HUES48 (cell line): ENCODE measurements at regions not wholly inside any gene's neighbourhood (a gene's known extent, or its start where the extent isn't known, plus 50 kb on each side); places are given as distances from the start of the nearest gene placed in this dataset.
"Not testable (repeated sequence)": the region's sequence is repeated elsewhere in the genome, so short reads cannot be mapped to it uniquely, and the experiment has no call there.

ENCODE experiments used
- H3K27ac ChIP-seq: one replicate; pipeline ENCODE4 v1.7.0; 2013; ENCODE audit warnings: low read depth, low read length, inconsistent platforms
- H3K27me3 ChIP-seq: 2 replicates; pipeline ENCODE4 v1.6.1; 2013; ENCODE audit warnings: mild to moderate bottlenecking, low read length; ENCODE audit not compliant: control insufficient read depth, insufficient read depth
- H3K36me3 ChIP-seq: 2 replicates; pipeline ENCODE4 v1.6.1; 2013; ENCODE audit warnings: low read length; ENCODE audit not compliant: control insufficient read depth, insufficient read depth
- H3K4me1 ChIP-seq: 2 replicates; pipeline ENCODE4 v1.6.1; 2013; ENCODE audit warnings: mild to moderate bottlenecking, low read length; ENCODE audit not compliant: control insufficient read depth, insufficient read depth
- H3K4me3 ChIP-seq: 2 replicates; pipeline ENCODE4 v1.5.1; 2013; ENCODE audit warnings: mild to moderate bottlenecking, low read depth, low read length
- H3K9ac ChIP-seq: 2 replicates; pipeline ENCODE4 v1.6.1; 2013; ENCODE audit warnings: mild to moderate bottlenecking, low read depth, low read length, moderate library complexity
- H3K9me3 ChIP-seq: 2 replicates; pipeline ENCODE4 v1.6.1; 2013; ENCODE audit warnings: low read length; ENCODE audit not compliant: control insufficient read depth, insufficient read depth

DNA sequence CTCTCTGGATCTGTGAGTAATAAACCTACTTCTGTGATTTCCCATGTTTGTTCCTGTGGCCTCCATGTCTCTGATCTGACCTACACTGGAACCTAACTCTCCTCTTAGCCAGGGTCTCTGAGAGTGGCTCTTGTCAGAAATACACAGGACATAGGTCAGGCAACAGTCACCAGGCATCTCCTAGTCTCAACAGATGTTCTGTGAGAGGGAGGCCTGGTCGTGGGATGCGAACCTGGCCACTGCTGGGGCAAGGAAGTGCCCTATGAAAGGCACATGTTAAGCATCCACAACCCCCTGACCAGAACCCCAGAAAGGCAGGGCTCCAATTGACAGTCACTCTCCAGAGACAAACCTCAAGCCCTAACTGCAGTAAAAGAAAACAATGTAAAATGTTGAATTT is 2771.5 kb downstream of the RPIA start:
- not testable (repeated sequence) for H3K4me3 ChIP-seq, H3K36me3 ChIP-seq, H3K9me3 ChIP-seq, H3K9ac ChIP-seq, H3K4me1 ChIP-seq, H3K27ac ChIP-seq, H3K27me3 ChIP-seq

DNA sequence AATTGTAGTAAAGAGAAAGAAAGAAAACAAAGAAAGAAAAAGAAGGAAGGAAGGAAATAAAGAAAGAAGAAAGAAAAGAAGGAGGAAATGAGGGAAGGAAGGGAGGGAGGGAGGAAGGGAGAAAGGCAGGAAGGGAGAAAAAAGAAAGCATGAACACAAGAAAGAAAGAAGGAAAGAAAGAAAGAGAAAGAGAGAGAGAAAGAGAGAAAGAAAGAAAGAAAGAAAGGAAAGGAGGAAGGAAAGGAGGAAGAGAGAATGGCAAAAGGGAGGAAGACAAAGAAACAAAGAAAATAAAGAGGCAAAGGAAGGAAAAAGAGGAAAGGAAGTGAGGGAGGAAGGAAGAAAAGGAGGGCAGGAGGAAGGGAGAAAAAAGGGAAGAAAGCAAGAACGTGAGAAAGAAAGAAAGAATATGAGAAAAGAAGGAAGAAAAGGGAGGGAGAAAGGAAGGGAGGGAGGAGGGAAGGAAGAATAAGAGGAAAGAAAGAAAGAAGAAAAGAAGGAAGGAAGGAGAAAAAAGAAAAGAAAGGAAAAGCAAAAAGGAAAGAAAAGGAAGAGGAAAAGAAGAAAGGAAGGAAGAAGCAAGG is 2775.4 kb downstream of the RPIA start:
- not testable (repeated sequence) for H3K9me3 ChIP-seq, H3K4me3 ChIP-seq, H3K27ac ChIP-seq, H3K9ac ChIP-seq, H3K27me3 ChIP-seq, H3K36me3 ChIP-seq, H3K4me1 ChIP-seq

DNA sequence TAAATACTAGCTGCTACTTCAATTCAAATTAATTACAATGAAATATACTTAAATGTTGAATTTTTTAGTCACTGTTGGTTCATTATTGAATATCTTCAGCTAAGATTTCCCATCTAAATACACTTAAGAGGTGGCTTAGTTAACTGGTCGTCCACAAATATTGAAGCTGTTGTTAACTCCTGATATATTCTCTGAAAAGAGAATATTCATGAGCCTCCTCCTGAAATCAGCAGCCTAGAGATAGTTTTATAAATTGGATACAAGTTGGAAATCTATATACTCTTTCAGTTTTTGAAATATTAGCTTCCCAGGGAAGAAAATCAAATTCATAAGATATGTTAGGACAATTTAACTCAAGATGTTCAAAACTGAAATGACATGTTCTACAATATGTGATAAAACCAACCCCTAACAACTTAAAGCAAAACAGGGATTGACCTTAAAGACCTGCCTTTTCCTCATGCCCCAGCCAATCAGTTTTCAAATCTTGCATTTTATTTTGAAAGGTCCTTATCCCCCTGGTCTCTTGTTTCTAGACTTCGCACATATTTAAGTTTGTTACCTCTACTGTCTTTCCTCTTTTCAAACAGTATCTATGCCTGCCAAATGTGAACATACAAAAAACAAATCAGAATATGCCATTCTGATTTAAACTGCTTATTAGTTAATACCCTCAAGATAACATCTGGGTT is 2784.9 kb downstream of the RPIA start:
- not testable (repeated sequence) for H3K9ac ChIP-seq, H3K27ac ChIP-seq, H3K9me3 ChIP-seq, H3K4me1 ChIP-seq, H3K36me3 ChIP-seq, H3K4me3 ChIP-seq
- peaks cover 19% of the 10 kb centered on the region for H3K27me3 ChIP-seq

DNA sequence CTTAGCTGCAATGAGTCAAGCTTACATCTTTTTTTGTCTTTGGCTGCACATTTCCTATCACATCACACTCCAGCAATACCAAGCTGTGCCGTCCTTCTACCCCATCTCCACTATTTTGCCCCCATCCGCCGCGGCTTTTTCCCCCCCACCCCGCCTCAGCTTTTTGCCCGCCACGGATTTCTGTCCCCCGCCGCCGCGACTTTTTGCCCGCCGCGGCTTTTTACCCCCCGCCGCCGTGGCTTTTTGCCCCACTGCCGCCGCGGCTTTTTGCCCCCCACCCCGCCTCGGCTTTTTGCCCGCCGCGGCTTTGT is 2785.4 kb downstream of the RPIA start:
- H3K9me3 ChIP-seq, H3K36me3 ChIP-seq, H3K27ac ChIP-seq, H3K4me3 ChIP-seq, H3K4me1 ChIP-seq, H3K9ac ChIP-seq: not testable (repeated sequence)
- peaks cover 19% of the 10 kb centered on the region for H3K27me3 ChIP-seq

DNA sequence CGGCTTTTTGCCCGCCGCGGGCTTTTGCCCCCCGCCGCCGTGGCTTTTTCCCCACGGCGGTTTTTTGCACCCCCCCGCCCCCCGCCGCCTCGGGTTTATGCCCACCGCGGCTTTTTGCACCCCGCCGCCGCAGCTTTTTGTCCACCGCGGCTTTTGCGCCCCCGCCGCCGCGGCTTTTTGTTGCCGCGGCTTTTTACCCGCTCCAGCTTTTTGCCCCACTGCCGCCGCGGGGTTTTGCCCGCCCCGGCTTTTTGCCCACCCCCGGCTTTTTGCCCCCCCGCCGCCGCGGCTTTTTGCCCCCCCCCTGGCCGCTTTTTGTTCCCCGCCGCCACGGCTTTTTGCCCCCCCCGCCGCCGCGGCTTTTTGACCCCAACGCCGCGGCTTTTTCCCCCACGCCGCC is 2785.8 kb downstream of the RPIA start:
- H3K36me3 ChIP-seq, H3K4me1 ChIP-seq, H3K9me3 ChIP-seq, H3K9ac ChIP-seq, H3K27ac ChIP-seq, H3K4me3 ChIP-seq: not testable (repeated sequence)
- peaks cover 19% of the 10 kb centered on the region for H3K27me3 ChIP-seq

DNA sequence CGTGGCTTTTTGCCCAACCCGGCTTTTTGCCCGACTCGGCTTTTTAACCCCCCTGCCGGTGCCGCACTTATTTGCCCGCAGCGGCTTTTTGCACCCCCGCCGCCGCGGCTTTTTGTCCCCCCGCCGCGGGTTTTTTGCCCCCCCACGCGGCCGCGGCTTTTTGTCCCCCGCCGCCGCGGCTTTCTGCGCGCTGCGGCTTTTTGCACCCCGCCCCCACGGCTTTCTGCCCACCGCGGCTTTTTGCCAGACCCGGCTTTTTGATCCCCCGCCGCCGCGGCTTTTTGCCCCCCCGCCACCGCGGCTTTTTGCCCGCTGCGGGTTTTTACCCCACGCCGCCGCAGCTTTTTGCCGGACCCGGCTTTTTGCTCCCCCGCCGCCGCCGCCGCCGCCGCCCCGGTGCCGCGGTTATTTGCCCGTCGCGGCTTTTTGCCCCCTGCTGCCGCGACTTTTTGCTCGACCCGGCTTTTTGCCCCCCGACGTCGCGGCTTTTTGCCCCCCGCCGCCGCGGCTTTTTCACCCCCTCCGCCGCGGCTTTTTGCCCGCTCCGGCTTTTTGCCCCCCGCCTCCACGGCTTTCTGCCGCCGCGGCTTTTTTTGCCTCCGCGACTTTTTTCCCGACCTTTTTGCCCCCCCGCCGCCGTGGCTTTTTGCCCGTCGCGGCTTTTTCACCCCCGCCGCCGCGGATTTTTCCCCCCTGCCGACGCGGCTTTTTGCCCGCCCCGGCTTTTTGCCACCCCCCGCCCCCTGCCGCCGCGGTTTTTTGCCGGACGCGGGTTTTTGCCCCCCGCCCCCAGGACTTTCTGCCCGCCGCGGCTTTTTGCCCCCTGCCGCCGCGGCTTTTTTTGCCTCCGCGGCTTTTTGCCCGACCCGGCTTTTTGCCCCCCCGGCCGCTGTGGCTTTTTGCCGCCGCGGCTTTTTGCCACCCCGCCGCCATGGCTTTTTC is 2786.5 kb downstream of the RPIA start:
- H3K27ac ChIP-seq: no peak overlapping the region
- no peaks in the 10 kb centered on the region for H3K9me3 ChIP-seq
- H3K9ac ChIP-seq: no peak overlapping the region
- no peaks in the 10 kb centered on the region for H3K4me1 ChIP-seq
- H3K36me3 ChIP-seq: no peaks in the 10 kb centered on the region
- peak overlapping the region; percentile 17; the same call in 1 of the 2 replicates for H3K4me3 ChIP-seq
- peaks cover 19% of the 10 kb centered on the region for H3K27me3 ChIP-seq

DNA sequence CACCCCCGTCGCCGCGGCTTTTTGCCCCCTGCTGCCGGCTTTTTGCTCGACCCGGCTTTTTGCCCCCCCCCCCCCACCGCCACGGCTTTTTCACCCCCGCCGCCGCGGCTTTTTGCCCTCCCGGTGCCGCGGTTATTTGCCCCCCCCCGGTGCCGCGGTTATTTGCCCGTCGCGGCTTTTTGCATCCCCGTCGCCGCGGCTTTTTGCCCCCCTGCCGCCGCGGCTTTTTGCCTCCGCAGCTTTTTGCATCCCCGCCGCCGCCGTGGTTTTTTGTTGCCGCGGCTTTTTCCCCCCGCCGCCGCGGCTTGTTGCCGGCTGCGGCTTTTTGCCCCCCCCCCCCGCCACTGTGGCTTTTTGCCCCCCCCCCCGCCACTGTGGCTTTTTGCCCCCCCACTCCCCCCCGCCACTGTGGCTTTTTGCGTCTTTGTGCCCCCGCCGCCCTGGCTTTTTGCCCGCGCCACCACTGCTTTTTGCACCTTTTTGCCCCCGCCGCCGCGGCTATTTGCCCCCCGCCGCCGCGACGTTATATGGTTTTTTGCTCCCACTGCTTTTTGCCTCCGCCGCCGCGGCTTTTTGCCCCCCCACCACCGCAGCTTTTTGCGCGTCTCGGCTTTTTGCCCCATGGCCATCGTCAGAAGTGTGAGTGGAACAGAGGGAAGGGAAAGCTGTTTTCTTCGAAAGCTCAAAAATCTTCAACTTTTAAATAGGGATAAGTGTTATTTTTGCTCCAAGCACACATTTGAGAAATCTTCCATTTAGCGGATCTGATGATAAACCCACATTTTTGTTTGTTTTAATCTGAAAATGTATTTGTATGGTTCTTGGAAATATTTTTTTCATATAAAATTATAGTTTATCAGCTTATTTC is 2787.6 kb downstream of the RPIA start:
- H3K9ac ChIP-seq, H3K4me3 ChIP-seq, H3K36me3 ChIP-seq, H3K4me1 ChIP-seq, H3K9me3 ChIP-seq, H3K27ac ChIP-seq: not testable (repeated sequence)
- peaks cover 19% of the 10 kb centered on the region for H3K27me3 ChIP-seq

DNA sequence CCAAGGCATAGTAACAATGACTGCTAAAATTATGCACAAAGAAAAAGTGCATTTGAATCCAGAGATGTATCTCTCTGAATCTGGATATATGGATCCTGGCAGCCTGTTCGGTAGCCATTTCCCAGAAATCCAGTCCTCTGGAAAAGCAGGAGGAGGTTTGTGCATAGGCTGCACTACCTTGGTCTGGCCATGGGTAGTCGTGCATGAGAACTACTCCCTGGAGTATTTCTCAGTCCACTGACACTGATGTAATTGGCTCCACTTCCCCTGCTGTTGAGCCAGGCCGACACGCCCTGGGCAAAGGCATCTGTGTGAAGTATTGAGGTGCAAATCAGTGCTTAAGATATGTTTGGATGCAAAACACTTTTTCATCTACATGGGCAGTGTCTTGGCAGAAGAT is 2793.8 kb downstream of the RPIA start:
- not testable (repeated sequence) for H3K27ac ChIP-seq, H3K4me3 ChIP-seq, H3K4me1 ChIP-seq, H3K9ac ChIP-seq, H3K9me3 ChIP-seq, H3K36me3 ChIP-seq, H3K27me3 ChIP-seq

DNA sequence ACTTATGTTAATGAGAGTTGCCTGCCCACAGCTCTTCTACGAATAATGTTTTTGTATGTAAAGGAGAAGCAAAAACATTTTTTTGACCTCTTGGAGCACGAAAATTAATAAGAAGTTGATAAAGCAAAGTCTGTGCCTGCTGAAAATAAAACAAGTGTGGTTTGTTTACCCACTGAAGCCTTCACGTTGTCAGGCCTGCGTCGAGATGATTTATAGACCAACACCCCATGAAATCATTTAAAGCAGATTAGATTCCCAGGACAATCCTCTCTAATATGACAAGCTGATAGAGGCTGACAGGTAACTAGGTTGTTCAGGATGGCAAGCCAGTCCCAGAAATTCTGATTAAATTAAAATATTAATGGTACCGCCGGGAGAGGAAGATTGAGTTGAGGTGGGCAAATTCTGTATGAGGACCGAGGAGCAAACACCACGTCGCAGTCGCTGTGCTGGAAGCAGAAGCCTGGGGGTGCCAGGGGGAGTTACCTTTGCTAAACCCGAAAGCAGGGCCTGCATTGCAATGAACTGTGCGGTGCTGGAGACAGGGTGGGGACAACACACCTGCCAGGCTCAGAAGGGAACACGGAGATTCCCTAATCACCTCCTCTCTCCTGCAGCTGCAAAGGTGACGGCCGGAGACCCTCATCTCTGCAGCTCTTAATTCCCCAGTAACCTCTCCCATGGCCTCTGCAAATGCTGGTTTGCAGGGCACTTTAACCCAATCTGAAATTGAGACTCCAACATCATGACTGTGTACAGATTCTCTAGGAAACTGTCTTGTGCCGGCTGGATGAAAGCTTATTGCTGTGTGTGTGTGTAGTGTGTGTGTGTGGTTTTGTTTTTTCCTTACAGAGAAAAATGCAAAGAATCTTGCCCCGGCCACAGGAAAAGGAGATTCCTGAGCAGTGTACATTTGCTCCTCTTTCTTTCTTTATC is 2805.9 kb downstream of the RPIA start:
- H3K4me1 ChIP-seq, H3K27me3 ChIP-seq, H3K27ac ChIP-seq, H3K9me3 ChIP-seq, H3K9ac ChIP-seq, H3K36me3 ChIP-seq, H3K4me3 ChIP-seq: not testable (repeated sequence)

DNA sequence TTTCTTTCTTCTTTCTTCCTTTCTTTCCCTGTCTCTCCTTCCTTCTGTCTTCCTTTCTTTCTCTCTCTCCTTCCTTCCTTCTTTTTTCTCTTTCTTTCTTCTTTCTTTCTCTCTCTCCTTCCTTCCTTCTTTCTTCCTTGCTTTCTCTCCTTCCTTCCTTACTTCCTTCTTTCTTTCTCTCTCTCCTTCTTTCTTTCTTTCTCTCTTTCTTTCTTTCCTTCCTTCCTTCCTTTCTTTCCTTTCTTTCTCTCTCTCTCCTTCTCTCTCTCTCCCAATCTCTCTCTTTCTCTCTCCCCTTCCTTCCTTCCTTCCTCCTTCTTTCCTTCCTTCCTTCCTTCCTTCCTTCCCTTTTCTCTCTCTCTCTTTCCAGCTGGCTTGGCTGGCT is 2806.6 kb downstream of the RPIA start:
- H3K4me3 ChIP-seq, H3K4me1 ChIP-seq, H3K27ac ChIP-seq, H3K36me3 ChIP-seq, H3K27me3 ChIP-seq, H3K9ac ChIP-seq, H3K9me3 ChIP-seq: not testable (repeated sequence)
